Breast epithelium (tissue), 3 donors: ENCODE measurements at regions not wholly inside any gene's neighbourhood (a gene's known extent, or its start where the extent isn't known, plus 50 kb on each side); places are given as distances from the start of the nearest gene placed in this dataset.
"Not testable (repeated sequence)": the region's sequence is repeated elsewhere in the genome, so short reads cannot be mapped to it uniquely, and the experiment has no call there.

Experiments
- POLR2A ChIP-seq: fragments of 450-650 bp; IDR thresholded peaks from one replicate; pipeline ENCODE4 v1.6.1; 2016; ENCODE audit warnings: antibody characterized with exemption, mild to moderate bottlenecking, moderate library complexity
- POLR2AphosphoS5 ChIP-seq, 3 donors: sonication (generic); formaldehyde crosslinking; IDR thresholded peaks; one replicate each; pipeline ENCODE4 v1.6.1; 2017; ENCODE audit warnings: antibody characterized with exemption in 3 of 3

DNA sequence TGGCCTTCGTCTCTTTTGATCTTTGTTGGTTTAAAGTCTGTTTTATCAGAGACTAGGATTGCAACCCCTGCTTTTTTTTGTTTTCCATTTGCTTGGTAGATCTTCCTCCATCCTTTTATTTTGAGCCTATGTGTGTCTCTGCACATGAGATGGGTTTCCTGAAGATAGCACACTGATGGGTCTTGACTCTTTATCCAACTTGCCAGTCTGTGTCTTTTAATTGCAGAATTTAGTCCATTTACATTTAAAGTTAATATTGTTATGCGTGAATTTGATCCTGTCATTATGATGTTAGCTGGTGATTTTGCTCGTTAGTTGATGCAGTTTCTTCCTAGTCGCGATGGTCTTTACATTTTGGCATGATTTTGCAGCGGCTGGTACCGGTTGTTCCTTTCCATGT lies 448.4 kb upstream of the RUNX1 start:
- not testable (repeated sequence) for TF ChIP-seq POLR2A; POLR2AphosphoS5 (IDR thresholded peaks at IDR 0.05)
